H1 (cell line): ENCODE measurements at regions not wholly inside any gene's neighbourhood (a gene's known extent, or its start where the extent isn't known, plus 50 kb on each side); places are given as distances from the start of the nearest gene placed in this dataset.

ENCODE experiments used
- CTCF ChIA-PET: fragments of 300-600 bp; sonication (Branson Sonifier 250); formaldehyde crosslinking; loops from one replicate; lab custom pipeline; 2021; ENCODE audit not compliant: partially characterized antibody; lab: Charles Lee
- POLR2A ChIA-PET: fragments of 300-600 bp; sonication (Branson Sonifier 250); formaldehyde crosslinking; loops from one replicate; lab custom pipeline; 2021; ENCODE audit warnings: inconsistent platforms; ENCODE audit not compliant: partially characterized antibody; lab: Charles Lee
- DNase-seq, 2 experiments: peaks; one replicate each; pipeline versions ENCODE4 v3.0.0 to v3.0.0-alpha.2; 2010 to 2022; ENCODE audit warnings: low spot score in 2 of 2, low read depth in 1 of 2, mixed read lengths in 1 of 2
- FAIRE-seq: peaks from 2 replicates; lab custom pipeline; 2011; peaks lifted over from hg19 to GRCh38; lab: Jason Lieb, UNC
- H2AFZ ChIP-seq: 2 replicates; pipeline ENCODE4 v1.8.1; 2012; ENCODE audit warnings: low read length, inconsistent platforms
- H2AK5ac ChIP-seq: 2 replicates; pipeline ENCODE4 v1.6.1; 2013; ENCODE audit warnings: low read depth, low read length
- H2BK120ac ChIP-seq: replicated peaks from 2 replicates; pipeline ENCODE3; 2013; ENCODE audit warnings: low read depth, low read length, inconsistent platforms
- H2BK12ac ChIP-seq: 2 replicates; pipeline ENCODE4 v1.6.1; 2013; ENCODE audit warnings: low read depth, low read length
- H2BK15ac ChIP-seq: 2 replicates; pipeline ENCODE4 v1.6.1; 2013; ENCODE audit warnings: low read length
- H2BK20ac ChIP-seq: 2 replicates; pipeline ENCODE4 v1.6.1; 2013; ENCODE audit warnings: low read length
- H2BK5ac ChIP-seq: 2 replicates; pipeline ENCODE4 v1.6.1; 2013; ENCODE audit warnings: low read depth, low read length
- H3K14ac ChIP-seq: 2 replicates; pipeline ENCODE4 v1.6.1; 2013; ENCODE audit warnings: inconsistent platforms; ENCODE audit not compliant: insufficient read length
- H3K18ac ChIP-seq: 2 replicates; pipeline ENCODE4 v1.6.1; 2013; ENCODE audit warnings: low read length; ENCODE audit errors: extremely low read depth
- H3K23ac ChIP-seq: 2 replicates; pipeline ENCODE4 v1.6.1; 2013; ENCODE audit warnings: inconsistent platforms; ENCODE audit not compliant: insufficient read length
- H3K23me2 ChIP-seq: 2 replicates; pipeline ENCODE4 v1.6.1; 2013; ENCODE audit warnings: low read depth, low read length
- H3K27ac ChIP-seq: 2 replicates; pipeline ENCODE4 v1.6.1; 2011; ENCODE audit warnings: low read depth, low read length, inconsistent platforms
- H3K27me3 ChIP-seq, 4 experiments: replicated peaks in 1 of 4; 1 replicate in 1 of 4; 2 replicates in 3 of 4; pipeline versions ENCODE4 v1.6.1 to v1.8.1; 2011 to 2013; ENCODE audit warnings: low read length in 3 of 4, mild to moderate bottlenecking in 3 of 4, inconsistent platforms in 2 of 4, mixed read lengths in 2 of 4, moderate library complexity in 1 of 4; ENCODE audit not compliant: control insufficient read depth in 3 of 4, insufficient read depth in 3 of 4; ENCODE audit errors: extremely low read depth in 1 of 4
- H3K36me3 ChIP-seq, 4 experiments: 2 replicates each; pipeline versions ENCODE4 v1.6.1 to v1.8.1; 2011 to 2013; ENCODE audit warnings: mild to moderate bottlenecking in 4 of 4, low read length in 3 of 4, moderate library complexity in 2 of 4, control low read depth in 1 of 4, inconsistent platforms in 1 of 4; ENCODE audit not compliant: insufficient read depth in 4 of 4, control insufficient read depth in 2 of 4
- H3K4ac ChIP-seq: replicated peaks from 2 replicates; pipeline ENCODE3; 2013; ENCODE audit warnings: low read length, low read depth, mixed read lengths, inconsistent platforms; ENCODE audit not compliant: insufficient read length
- H3K4me1 ChIP-seq, 4 experiments: replicated peaks in 1 of 4; 1 replicate in 1 of 4; 2 replicates in 3 of 4; pipeline versions ENCODE4 v1.6.1 to v1.8.1; 2011 to 2013; ENCODE audit warnings: low read length in 3 of 4, inconsistent platforms in 2 of 4, mixed read lengths in 1 of 4; ENCODE audit not compliant: insufficient read depth in 4 of 4, control insufficient read depth in 3 of 4
- H3K4me2 ChIP-seq, 2 experiments: 2 replicates each; pipeline versions ENCODE4 v1.6.1 to v1.8.1; 2011 to 2013; ENCODE audit warnings: low read depth in 2 of 2, low read length in 2 of 2, control low read depth in 1 of 2, inconsistent platforms in 1 of 2, mild to moderate bottlenecking in 1 of 2; ENCODE audit not compliant: insufficient read depth in 1 of 2
- H3K4me3 ChIP-seq, 4 experiments: fragments of 200-600, 300-600 bp in 1 of 4; sonication (generic), shearing (Covaris generic), sonication (Bioruptor Twin) in 1 of 4; 2 replicates each; pipeline versions ENCODE4 v1.5.1 to v1.8.1; 2011 to 2016; ENCODE audit warnings: low read length in 4 of 4, low read depth in 3 of 4, control low read depth in 2 of 4, inconsistent platforms in 2 of 4, mild to moderate bottlenecking in 2 of 4, mixed read lengths in 1 of 4, moderate library complexity in 1 of 4; ENCODE audit not compliant: insufficient read depth in 2 of 4; ENCODE audit errors: extremely low read depth in 1 of 4
- H3K56ac ChIP-seq: replicated peaks from 2 replicates; pipeline ENCODE3; 2013; ENCODE audit warnings: low read depth, mild to moderate bottlenecking, mixed read lengths, low read length, inconsistent platforms; ENCODE audit not compliant: insufficient read length
- H3K79me1 ChIP-seq: 2 replicates; pipeline ENCODE4 v1.6.1; 2013; ENCODE audit warnings: low read depth, low read length, control low read depth
- H3K79me2 ChIP-seq, 2 experiments: 2 replicates each; pipeline versions ENCODE4 v1.6.1 to v1.8.1; 2012 to 2013; ENCODE audit warnings: low read length in 2 of 2, mild to moderate bottlenecking in 2 of 2, inconsistent platforms in 1 of 2; ENCODE audit not compliant: insufficient read depth in 2 of 2, control insufficient read depth in 1 of 2
- H3K9ac ChIP-seq, 4 experiments: replicated peaks in 1 of 4; 1 replicate in 1 of 4; 2 replicates in 3 of 4; pipeline versions ENCODE4 v1.6.1 to v1.8.1; 2011 to 2013; ENCODE audit warnings: low read depth in 3 of 4, low read length in 3 of 4, control low read depth in 2 of 4, mild to moderate bottlenecking in 2 of 4, moderate library complexity in 2 of 4, inconsistent platforms in 1 of 4; ENCODE audit errors: extremely low read depth in 1 of 4
- H3K9me3 ChIP-seq, 2 experiments: 2 replicates each; pipeline versions ENCODE4 v1.6.1 to v1.8.1; 2012 to 2013; ENCODE audit warnings: mild to moderate bottlenecking in 2 of 2, moderate library complexity in 2 of 2, control low read depth in 1 of 2, inconsistent platforms in 1 of 2, low read depth in 1 of 2, low read length in 1 of 2, mixed read lengths in 1 of 2; ENCODE audit not compliant: insufficient read depth in 2 of 2
- H4K20me1 ChIP-seq, 2 experiments: replicated peaks in 1 of 2; 2 replicates each; pipeline versions ENCODE3 to v1.8.1; 2011 to 2013; ENCODE audit warnings: inconsistent platforms in 2 of 2, low read length in 2 of 2, mild to moderate bottlenecking in 1 of 2; ENCODE audit not compliant: insufficient read depth in 2 of 2, control insufficient read depth in 1 of 2
- H4K5ac ChIP-seq: 2 replicates; pipeline ENCODE4 v1.6.1; 2013; ENCODE audit warnings: low read length, low read depth, mixed read lengths, inconsistent platforms; ENCODE audit not compliant: insufficient read length
- H4K8ac ChIP-seq: 2 replicates; pipeline ENCODE4 v1.8.0; 2013; ENCODE audit warnings: mild to moderate bottlenecking, moderate library complexity, low read length, inconsistent platforms; ENCODE audit not compliant: insufficient read depth; ENCODE audit errors: extremely low read depth
- H4K91ac ChIP-seq: replicated peaks from 2 replicates; pipeline ENCODE3; 2013; ENCODE audit warnings: low read length, mixed read lengths, inconsistent platforms; ENCODE audit not compliant: insufficient read length
- EP300 ChIP-seq, 2 experiments: IDR thresholded peaks; 1 replicate in 1 of 2; 2 replicates in 1 of 2; pipeline ENCODE4 v1.6.1; 2011 to 2012; ENCODE audit warnings: low read depth in 2 of 2, low read length in 2 of 2, mild to moderate bottlenecking in 2 of 2, borderline replicate concordance in 1 of 2, inconsistent platforms in 1 of 2, moderate library complexity in 1 of 2
- POLR2AphosphoS5 ChIP-seq: IDR thresholded peaks from 2 replicates; pipeline ENCODE4 v1.6.1; 2011; ENCODE audit warnings: low read depth, low read length
- SRF ChIP-seq: IDR thresholded peaks from 2 replicates; pipeline ENCODE4 v1.6.1; 2011; ENCODE audit warnings: mild to moderate bottlenecking, low read depth, low read length, moderate library complexity
- WGBS, 2 experiments: shearing (Covaris generic) in 1 of 2; methylation state at CpG; one replicate each; pipeline versions ENCODE4 v1.1.6 to v1.1.7; 2013 to 2015; ENCODE audit warnings: low lambda C conversion rate in 2 of 2, mixed read lengths in 2 of 2, inconsistent platforms in 1 of 2, low coverage in 1 of 2, missing lambda C conversion rate in 1 of 2; ENCODE audit not compliant: insufficient replicate concordance in 2 of 2, insufficient coverage in 1 of 2, insufficient read length in 1 of 2; ENCODE audit errors: extremely low coverage in 1 of 2, missing lambda C conversion rate in 1 of 2; 5-methylcytosine and 5-hydroxymethylcytosine counted together
- TF ChIP-seq, protein P1 (sequence below), 3 experiments: IDR thresholded peaks; 1 replicate in 2 of 3; 2 replicates in 1 of 3; pipeline versions ENCODE4 v1.5.1 to v1.6.1; 2011; ENCODE audit warnings: low read length in 3 of 3, mild to moderate bottlenecking in 3 of 3, inconsistent platforms in 2 of 3, low read depth in 1 of 3, moderate library complexity in 1 of 3; ENCODE audit not compliant: insufficient read depth in 1 of 3; ENCODE audit errors: control extremely low read depth in 1 of 3

DNA sequence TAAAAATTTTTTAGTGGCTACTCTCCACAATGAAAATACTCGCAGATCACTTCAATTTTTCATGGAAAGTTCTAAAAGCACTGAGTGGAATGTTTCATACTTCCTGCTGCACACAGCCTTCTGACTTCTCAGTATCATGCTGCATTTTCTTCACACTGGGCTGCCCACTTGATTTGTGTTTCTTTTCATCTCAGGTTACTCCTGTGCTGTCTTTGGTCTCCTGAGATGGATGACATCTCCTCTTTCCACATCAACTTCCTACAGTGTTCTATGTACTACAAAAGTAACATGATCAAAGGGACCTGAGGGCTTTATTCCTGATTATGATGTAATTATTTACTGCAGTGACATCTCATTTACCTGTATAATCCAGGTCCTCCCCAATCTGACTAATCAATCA is 927.7 kb downstream of the ROBO2 start:
- Histone ChIP-seq H4K20me1 (no peaks in the 10 kb centered on the region), H3K4me3 (no peak overlapping the region), H4K5ac (no peak overlapping the region), H3K9me3 (no peaks in the 10 kb centered on the region), H2BK5ac (no peak overlapping the region), H3K4ac (no peak overlapping the region), H3K79me2 (no peaks in the 10 kb centered on the region), H3K23me2 (no peaks in the 10 kb centered on the region), H4K91ac (no peak overlapping the region), H2AFZ (no peak overlapping the region), H3K36me3 (no peaks in the 10 kb centered on the region), H2BK12ac (no peak overlapping the region), H3K56ac (no peak overlapping the region), H2BK20ac (no peak overlapping the region), H3K27me3 (no peaks in the 10 kb centered on the region), H3K79me1 (no peaks in the 10 kb centered on the region), H4K8ac (no peak overlapping the region), H2BK120ac (no peak overlapping the region), H3K14ac (no peak overlapping the region), H3K4me1 (no peaks in the 10 kb centered on the region), H3K9ac (no peak overlapping the region), H3K18ac (no peak overlapping the region), H3K4me2 (no peak overlapping the region), H3K27ac (no peak overlapping the region), H3K23ac (no peak overlapping the region), H2BK15ac (no peak overlapping the region), H2AK5ac (no peak overlapping the region)
- ChIA-PET POLR2A (no interaction called here), CTCF (interaction anchor here (0.6 kb wide), 1 partner anchor 620 kb away, joined by 3 read pairs; no protein-coding TSS in a partner anchor)
- 88% methylated on average over 1 of the region's 1 CpG; no CpG with 5 or more reads in 1 of the 2 experiments for WGBS, 2 experiments
- FAIRE-seq (no peak), DNase-seq (no peak)
- TF ChIP-seq POLR2AphosphoS5 (no peak), EP300 (IDR thresholded peaks at IDR 0.05; ENCODE audit: borderline replicate concordance in 1 of 2, low read depth in 2 of 2, low read length in 2 of 2) (no peak), SRF (no peak)
- TF ChIP-seq, protein P1, sequence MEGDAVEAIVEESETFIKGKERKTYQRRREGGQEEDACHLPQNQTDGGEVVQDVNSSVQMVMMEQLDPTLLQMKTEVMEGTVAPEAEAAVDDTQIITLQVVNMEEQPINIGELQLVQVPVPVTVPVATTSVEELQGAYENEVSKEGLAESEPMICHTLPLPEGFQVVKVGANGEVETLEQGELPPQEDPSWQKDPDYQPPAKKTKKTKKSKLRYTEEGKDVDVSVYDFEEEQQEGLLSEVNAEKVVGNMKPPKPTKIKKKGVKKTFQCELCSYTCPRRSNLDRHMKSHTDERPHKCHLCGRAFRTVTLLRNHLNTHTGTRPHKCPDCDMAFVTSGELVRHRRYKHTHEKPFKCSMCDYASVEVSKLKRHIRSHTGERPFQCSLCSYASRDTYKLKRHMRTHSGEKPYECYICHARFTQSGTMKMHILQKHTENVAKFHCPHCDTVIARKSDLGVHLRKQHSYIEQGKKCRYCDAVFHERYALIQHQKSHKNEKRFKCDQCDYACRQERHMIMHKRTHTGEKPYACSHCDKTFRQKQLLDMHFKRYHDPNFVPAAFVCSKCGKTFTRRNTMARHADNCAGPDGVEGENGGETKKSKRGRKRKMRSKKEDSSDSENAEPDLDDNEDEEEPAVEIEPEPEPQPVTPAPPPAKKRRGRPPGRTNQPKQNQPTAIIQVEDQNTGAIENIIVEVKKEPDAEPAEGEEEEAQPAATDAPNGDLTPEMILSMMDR (IDR thresholded peaks at IDR 0.05; ENCODE audit: control extremely low read depth in 1 of 3, insufficient read depth in 1 of 3, low read depth in 1 of 3, low read length in 3 of 3) = no peak
